GM20000 (cell line): ENCODE measurements at regions not wholly inside any gene's neighbourhood (a gene's known extent, or its start where the extent isn't known, plus 50 kb on each side); places are given as distances from the start of the nearest gene placed in this dataset.
"Not testable (repeated sequence)": the region's sequence is repeated elsewhere in the genome, so short reads cannot be mapped to it uniquely, and the experiment has no call there.

Source experiments
- DNase-seq: peaks from one replicate; pipeline ENCODE4 v3.0.0; 2012; ENCODE audit warnings: low spot score
- CTCF ChIP-seq: IDR thresholded peaks from 2 replicates; pipeline ENCODE4 v1.5.1; 2012; ENCODE audit warnings: mild to moderate bottlenecking, control low read depth; ENCODE audit errors: extremely low read depth, missing control alignments

DNA sequence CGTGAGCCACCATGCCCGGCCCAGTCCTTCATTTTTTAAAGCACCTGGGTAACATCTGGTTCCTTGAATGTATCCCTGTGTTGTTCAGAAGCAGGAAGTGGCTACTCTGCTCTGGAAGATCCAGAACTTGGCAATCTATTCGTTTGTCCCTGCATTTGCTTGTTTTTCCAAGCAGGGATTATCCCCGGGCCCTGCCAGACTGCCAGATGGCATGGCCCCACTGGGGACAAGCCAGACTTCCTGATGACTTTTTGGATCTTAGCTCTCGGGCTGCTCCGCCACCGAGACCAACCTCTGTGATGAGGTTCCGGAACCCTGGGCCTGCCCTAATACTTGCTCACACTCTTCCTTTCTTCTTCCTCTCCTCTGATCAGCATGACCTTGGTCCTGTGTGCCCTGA lies 496.7 kb downstream of the TYW1 start:
- no peak for TF ChIP-seq CTCF
- no peak for DNase-seq

DNA sequence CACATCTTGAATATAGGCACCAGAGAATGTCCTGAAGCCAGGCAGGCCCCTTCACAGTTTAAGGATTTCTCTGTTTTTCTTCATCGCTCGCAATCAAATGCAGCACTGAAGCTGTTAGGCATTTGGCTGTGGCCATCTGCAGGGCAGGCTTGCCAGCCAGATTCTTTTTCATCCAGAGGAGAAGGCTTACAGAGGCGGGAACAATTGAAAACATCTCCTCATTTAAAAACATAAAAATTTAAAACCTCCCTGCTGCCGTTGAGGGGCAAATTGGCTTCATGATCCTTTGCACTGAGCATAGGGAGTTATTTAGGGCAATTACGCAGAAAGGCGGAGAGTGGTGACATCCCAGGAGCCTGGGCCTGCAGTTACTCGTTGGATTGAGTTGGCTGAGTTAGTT lies 500.0 kb downstream of the TYW1 start:
- no peak for TF ChIP-seq CTCF
- DNase-seq = no peak

DNA sequence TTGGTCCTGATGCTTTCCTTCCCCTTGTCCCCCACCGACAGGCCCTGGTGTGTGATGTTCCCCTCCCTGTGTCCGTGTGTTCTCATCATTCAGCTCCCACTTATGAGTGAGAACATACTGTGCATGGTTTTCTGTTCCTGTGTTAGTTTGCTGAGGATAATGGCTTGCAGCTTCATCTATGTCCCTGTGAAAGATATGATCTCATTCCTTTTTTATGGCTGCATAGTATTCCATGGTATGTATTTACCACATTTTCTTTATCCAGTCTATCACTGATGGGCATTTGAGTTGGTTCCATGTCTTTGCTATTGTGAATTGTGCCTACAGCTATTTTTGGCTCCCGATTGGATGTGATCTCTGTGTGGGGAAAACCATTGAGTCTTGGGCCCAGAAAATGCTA lies 501.3 kb downstream of the TYW1 start:
- not testable (repeated sequence) for DNase-seq

DNA sequence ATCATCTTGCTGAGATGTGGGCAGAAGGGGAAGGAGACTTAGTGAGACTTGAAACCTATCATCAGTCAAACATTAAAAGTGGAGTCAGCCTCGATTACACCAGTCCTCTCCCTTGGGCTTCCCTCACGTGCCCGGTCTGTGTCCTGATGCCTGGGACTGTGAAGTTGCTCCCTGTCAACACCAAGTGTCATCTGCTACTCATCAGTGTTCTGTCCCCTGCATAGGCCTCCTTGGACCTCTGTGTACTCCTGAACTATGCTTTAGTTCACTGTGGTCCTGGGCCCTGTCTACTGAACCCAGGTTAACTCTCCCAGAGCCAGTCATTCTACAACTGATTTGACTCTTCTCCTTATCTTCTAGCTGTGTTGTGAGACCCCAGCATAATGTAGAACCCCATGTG lies 506.3 kb downstream of the TYW1 start:
- no peak for TF ChIP-seq CTCF
- no peak for DNase-seq

GRCh38 chr7:67505449-67505848 lies 508.8 kb downstream of the TYW1 start:
- DNase-seq = no peak
- TF ChIP-seq CTCF = no peak

- TF ChIP-seq CTCF = no peak
- DNase-seq = no peak
Observed at GRCh38 chr7:67512481-67512880, 515.8 kb downstream of the TYW1 start.

DNA sequence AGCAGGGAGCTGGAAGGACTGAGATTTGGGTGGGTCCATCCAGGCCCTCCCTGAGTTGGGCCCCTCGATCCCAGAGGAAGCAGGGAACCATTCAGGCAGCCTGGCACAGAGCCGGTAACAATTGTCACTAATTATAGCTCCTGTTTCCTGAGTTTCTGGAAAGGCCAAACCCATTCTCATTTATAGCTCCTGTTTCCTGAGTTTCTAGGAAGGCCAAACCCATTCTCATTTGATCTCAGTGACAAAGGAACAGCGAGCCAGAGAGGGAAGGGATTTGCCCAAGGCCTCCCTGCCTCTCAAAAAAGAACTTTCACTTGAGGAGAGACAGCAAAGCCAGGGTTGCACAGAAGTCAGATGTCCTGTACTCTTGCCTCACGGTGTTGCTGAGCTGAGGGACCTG lies 521.9 kb downstream of the TYW1 start:
- TF ChIP-seq CTCF = no peak
- no peak for DNase-seq

DNA sequence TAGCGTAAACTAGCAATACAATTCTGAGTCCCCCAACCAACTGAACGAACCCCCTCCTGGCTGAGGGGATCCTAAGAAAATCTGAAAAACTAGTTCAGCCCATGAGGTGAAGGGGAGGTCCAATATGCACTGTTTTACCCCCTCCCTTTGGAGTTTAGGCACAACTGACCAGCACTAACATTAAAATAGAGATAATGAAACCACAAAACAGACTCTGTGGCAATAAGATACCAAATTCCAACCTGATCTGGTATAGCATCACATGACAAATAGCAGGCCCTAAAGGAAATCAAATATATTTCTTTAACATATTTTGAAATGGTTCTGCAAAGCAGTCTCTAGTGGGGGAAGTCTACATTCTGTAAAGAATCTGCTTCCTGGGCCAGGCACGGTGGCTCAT lies 522.5 kb downstream of the TYW1 start:
- no peak for TF ChIP-seq CTCF
- DNase-seq = no peak
